IMR-90 (cell line): ENCODE measurements at regions not wholly inside any gene's neighbourhood (a gene's known extent, or its start where the extent isn't known, plus 50 kb on each side); places are given as distances from the start of the nearest gene placed in this dataset.

Experiments used
- ATAC-seq: fragments of 200-7000 bp; cut with Tn5 transposase; 2 replicates; pipeline ENCODE4 v1.9.1; 2020; ENCODE audit warnings: low read depth, mild to moderate bottlenecking, moderate library complexity
- BruUV-seq: library from RNA; stranded (reverse); fragments of 400-500 nt; replicated peaks from 2 replicates; lab custom pipeline; 2021; lab: Mats Ljungman, UMichigan
- CTCF ChIA-PET: fragments of 300-600 bp; formaldehyde crosslinking; extraction: SDS; loops from one replicate; lab custom pipeline; 2021; ENCODE audit warnings: antibody characterized with exemption; lab: Yijun Ruan, JAX
- POLR2A ChIA-PET: fragments of 300-600 bp; sonication (Branson Sonifier 250); formaldehyde crosslinking; loops from one replicate; lab custom pipeline; 2022; ENCODE audit warnings: antibody characterized with exemption; ENCODE audit not compliant: unreplicated experiment; lab: Charles Lee
- DNase-seq: peaks from one replicate; pipeline ENCODE4 v3.0.0; 2013
- H2AFZ ChIP-seq: replicated peaks from 2 replicates; pipeline ENCODE3; 2013; ENCODE audit warnings: low read length, mild to moderate bottlenecking; ENCODE audit not compliant: poor library complexity
- H2AK5ac ChIP-seq: 2 replicates; pipeline ENCODE4 v1.6.1; 2013; ENCODE audit warnings: low read depth, low read length, inconsistent platforms
- H2AK9ac ChIP-seq: replicated peaks from 2 replicates; pipeline ENCODE3; 2013; ENCODE audit warnings: mild to moderate bottlenecking, low read depth, low read length, moderate library complexity; ENCODE audit not compliant: poor library complexity
- H2BK120ac ChIP-seq: 2 replicates; pipeline ENCODE4 v1.6.1; 2013; ENCODE audit warnings: low read depth, low read length, inconsistent platforms
- H2BK15ac ChIP-seq: 3 replicates; pipeline ENCODE4 v1.6.1; 2013; ENCODE audit warnings: low read depth, low read length, inconsistent platforms
- H2BK20ac ChIP-seq: 2 replicates; pipeline ENCODE4 v1.6.1; 2013; ENCODE audit warnings: low read depth, mild to moderate bottlenecking, inconsistent platforms, low read length, moderate library complexity
- H2BK5ac ChIP-seq: 2 replicates; pipeline ENCODE4 v1.6.1; 2013; ENCODE audit warnings: mild to moderate bottlenecking, low read depth, low read length, inconsistent platforms; ENCODE audit not compliant: poor library complexity, severe bottlenecking
- H3K14ac ChIP-seq: replicated peaks from 2 replicates; pipeline ENCODE4 v1.6.1; 2013; ENCODE audit warnings: low read depth, low read length, inconsistent platforms
- H3K18ac ChIP-seq: 2 replicates; pipeline ENCODE4 v1.6.1; 2013; ENCODE audit warnings: low read depth, low read length, control low read depth
- H3K23ac ChIP-seq: 2 replicates; pipeline ENCODE4 v1.6.1; 2013; ENCODE audit warnings: low read depth, low read length, inconsistent platforms
- H3K27ac ChIP-seq: 2 replicates; pipeline ENCODE4 v1.5.1; 2013; ENCODE audit warnings: mild to moderate bottlenecking, control low read depth, low read length; ENCODE audit not compliant: insufficient read depth
- H3K27me3 ChIP-seq: 2 replicates; pipeline ENCODE4 v1.6.1; 2013; ENCODE audit warnings: low read length; ENCODE audit not compliant: control insufficient read depth, insufficient read depth
- H3K36me3 ChIP-seq: 2 replicates; pipeline ENCODE4 v1.6.1; 2013; ENCODE audit warnings: low read length, mixed read lengths; ENCODE audit not compliant: control insufficient read depth, insufficient read depth
- H3K4ac ChIP-seq: 2 replicates; pipeline ENCODE4 v1.6.1; 2013; ENCODE audit warnings: low read depth, low read length, inconsistent platforms
- H3K4me1 ChIP-seq: 2 replicates; pipeline ENCODE4 v1.6.1; 2013; ENCODE audit warnings: low read length, mixed read lengths; ENCODE audit not compliant: control insufficient read depth, insufficient read depth
- H3K4me2 ChIP-seq: 2 replicates; pipeline ENCODE4 v1.6.1; 2013; ENCODE audit warnings: low read depth, mild to moderate bottlenecking, control low read depth, low read length, moderate library complexity
- H3K4me3 ChIP-seq: 2 replicates; pipeline ENCODE4 v1.5.1; 2013; ENCODE audit warnings: low read depth, mild to moderate bottlenecking, control low read depth, low read length, moderate library complexity; ENCODE audit not compliant: insufficient read depth
- H3K56ac ChIP-seq: 2 replicates; pipeline ENCODE4 v1.6.1; 2013; ENCODE audit warnings: low read length, inconsistent platforms; ENCODE audit not compliant: insufficient read depth; ENCODE audit errors: extremely low read depth
- H3K79me1 ChIP-seq, 2 experiments: 2 replicates each; pipeline ENCODE4 v1.6.1; 2013; ENCODE audit warnings: low read length in 2 of 2, inconsistent platforms in 1 of 2, low read depth in 1 of 2
- H3K9ac ChIP-seq: 2 replicates; pipeline ENCODE4 v1.6.1; 2013; ENCODE audit warnings: low read depth, low read length, control low read depth
- H3K9me1 ChIP-seq: 2 replicates; pipeline ENCODE4 v1.6.1; 2013; ENCODE audit warnings: low read length, inconsistent platforms; ENCODE audit not compliant: insufficient read depth
- H3K9me3 ChIP-seq: 2 replicates; pipeline ENCODE4 v1.6.1; 2013; ENCODE audit warnings: low read length; ENCODE audit not compliant: control insufficient read depth, insufficient read depth
- H4K20me1 ChIP-seq: 2 replicates; pipeline ENCODE4 v1.6.1; 2013; ENCODE audit warnings: low read length, inconsistent platforms; ENCODE audit not compliant: insufficient read depth
- H4K5ac ChIP-seq: 2 replicates; pipeline ENCODE4 v1.6.1; 2013; ENCODE audit warnings: mild to moderate bottlenecking, low read depth, low read length, control low read depth
- H4K8ac ChIP-seq, 2 experiments: 2 replicates each; pipeline ENCODE4 v1.6.1; 2013; ENCODE audit warnings: low read depth in 2 of 2, low read length in 2 of 2, control low read depth in 1 of 2, inconsistent platforms in 1 of 2
- H4K91ac ChIP-seq: 2 replicates; pipeline ENCODE4 v1.6.1; 2013; ENCODE audit warnings: low read depth, low read length, inconsistent platforms; ENCODE audit not compliant: insufficient read depth
- BHLHE40 ChIP-seq: fragments of 150-350 bp; IDR thresholded peaks from 2 replicates; pipeline ENCODE4 v1.6.1; 2016; ENCODE audit warnings: mild to moderate bottlenecking, low read depth, low read length
- CEBPB ChIP-seq: IDR thresholded peaks from 2 replicates; pipeline ENCODE4 v1.6.1; 2012; ENCODE audit warnings: low read depth, low read length, improper control_type of control experiment
- CHD1 ChIP-seq: IDR thresholded peaks from 2 replicates; pipeline ENCODE4 v1.6.1; 2012; ENCODE audit warnings: low read depth, low read length, improper control_type of control experiment
- CTCF ChIP-seq: conservative IDR thresholded peaks from 2 replicates; pipeline ENCODE4 v1.5.1; 2012; ENCODE audit warnings: mild to moderate bottlenecking, low read depth, low read length, improper control_type of control experiment
- ELK1 ChIP-seq: fragments of 150-350 bp; IDR thresholded peaks from 2 replicates; pipeline ENCODE4 v1.6.1; 2016; ENCODE audit warnings: low read depth, mild to moderate bottlenecking, low read length, moderate library complexity, borderline replicate concordance
- FOS ChIP-seq: fragments of 150-350 bp; IDR thresholded peaks from 2 replicates; pipeline ENCODE4 v1.6.1; 2016; ENCODE audit warnings: low read depth, low read length
- MAFK ChIP-seq: IDR thresholded peaks from 2 replicates; pipeline ENCODE4 v1.6.1; 2012; ENCODE audit warnings: low read depth, low read length, improper control_type of control experiment
- MAZ ChIP-seq: IDR thresholded peaks from 2 replicates; pipeline ENCODE4 v1.6.1; 2012; ENCODE audit warnings: low read depth, mild to moderate bottlenecking, low read length, improper control_type of control experiment, moderate library complexity, borderline replicate concordance
- MXI1 ChIP-seq: IDR thresholded peaks from 2 replicates; pipeline ENCODE4 v1.6.1; 2012; ENCODE audit warnings: low read depth, mild to moderate bottlenecking, low read length, moderate library complexity, borderline replicate concordance
- NFE2L2 ChIP-seq: fragments of 150-350 bp; IDR thresholded peaks from 2 replicates; pipeline ENCODE4 v1.6.1; 2016; ENCODE audit warnings: low read depth, mild to moderate bottlenecking, low read length
- POLR2A ChIP-seq: IDR thresholded peaks from 2 replicates; pipeline ENCODE4 v1.6.1; 2012; ENCODE audit warnings: mild to moderate bottlenecking, low read depth, low read length
- RAD21 ChIP-seq: IDR thresholded peaks from 2 replicates; pipeline ENCODE4 v1.6.1; 2012; ENCODE audit warnings: low read length, improper control_type of control experiment
- RCOR1 ChIP-seq: IDR thresholded peaks from 2 replicates; pipeline ENCODE4 v1.6.1; 2012; ENCODE audit warnings: mild to moderate bottlenecking, low read length, improper control_type of control experiment; ENCODE audit not compliant: insufficient replicate concordance
- RFX5 ChIP-seq: IDR thresholded peaks from 2 replicates; pipeline ENCODE4 v1.8.0; 2012; ENCODE audit warnings: low read depth, mild to moderate bottlenecking, low read length, moderate library complexity
- SMC3 ChIP-seq: fragments of 150-350 bp; IDR thresholded peaks from 2 replicates; pipeline ENCODE4 v1.6.1; 2016; ENCODE audit warnings: low read depth, mild to moderate bottlenecking, antibody characterized with exemption, low read length, moderate library complexity
- USF2 ChIP-seq: fragments of 150-350 bp; IDR thresholded peaks from 2 replicates; pipeline ENCODE4 v1.6.1; 2017; ENCODE audit warnings: mild to moderate bottlenecking, antibody characterized with exemption, low read length, low read depth
- WGBS, 2 experiments: methylation state at CpG; one replicate each; pipeline versions ENCODE4 v1.1.5 to v1.1.7; 2013; ENCODE audit warnings: missing lambda C conversion rate in 2 of 2; ENCODE audit not compliant: insufficient read length in 1 of 2; ENCODE audit errors: extremely low coverage in 2 of 2; 5-methylcytosine and 5-hydroxymethylcytosine counted together
- dilution Hi-C: fragments of 300-500 bp; cut with HindIII; formaldehyde crosslinking; loops from one replicate; pipeline ENCODE4 v1.14.3; 2018; ENCODE audit warnings: low sequenced_read_pairs; ENCODE audit not compliant: unreplicated experiment
- in situ Hi-C: fragments of 300-500 bp; cut with MboI; formaldehyde crosslinking; loops from 3 replicates; pipeline ENCODE4 v1.14.3; 2019; ENCODE audit warnings: low sequenced_read_pairs, inconsistent platforms, mixed read lengths
- intact Hi-C: fragments of 100-400 bp; cut with micrococcal nuclease; formaldehyde crosslinking; loops from 2 replicates; pipeline ENCODE4 v1.10.0; 2022

- H2BK15ac ChIP-seq: no peak overlapping the region
- ChIA-PET POLR2A (no interaction called here), CTCF (no interaction called here)
- BruUV-seq: no TSS peak
- no peak overlapping the region for H3K4me3 ChIP-seq
- no peaks in the 10 kb centered on the region for H3K36me3 ChIP-seq
- H3K23ac ChIP-seq: no peak overlapping the region
- no peaks in the 10 kb centered on the region for H3K4me1 ChIP-seq
- ATAC-seq (no peak), DNase-seq (no peak)
- no peak overlapping the region for H3K14ac ChIP-seq
- no peak overlapping the region for H2AK9ac ChIP-seq
- H3K56ac ChIP-seq: no peak overlapping the region
- dilution Hi-C loops: no loop called here
- no peak overlapping the region for H4K5ac ChIP-seq
- no peak overlapping the region for H3K9ac ChIP-seq
- H3K4ac ChIP-seq: no peak overlapping the region
- no peaks in the 10 kb centered on the region for H3K79me1 ChIP-seq
- no peak overlapping the region for H3K27ac ChIP-seq
- no peak overlapping the region for H2BK20ac ChIP-seq
- H4K20me1 ChIP-seq: no peaks in the 10 kb centered on the region
- no peak overlapping the region for H4K8ac ChIP-seq
- no peak overlapping the region for H3K4me2 ChIP-seq
- no peak overlapping the region for H2AK5ac ChIP-seq
- no peak overlapping the region for H2BK5ac ChIP-seq
- H2AFZ ChIP-seq: no peak overlapping the region
- no peaks in the 10 kb centered on the region for H3K27me3 ChIP-seq
- H3K9me3 ChIP-seq: peaks cover 3% of the 10 kb centered on the region; the same call in 1 of the 2 replicates
- H4K91ac ChIP-seq: no peak overlapping the region
- no peak overlapping the region for H3K18ac ChIP-seq
- intact Hi-C loops: no loop called here
- H3K9me1 ChIP-seq: no peaks in the 10 kb centered on the region
- in situ Hi-C loops: no loop called here
- H2BK120ac ChIP-seq: no peak overlapping the region
- no peak for TF ChIP-seq ELK1
- no peak for TF ChIP-seq MAZ
- TF ChIP-seq BHLHE40: no peak
- no peak for TF ChIP-seq POLR2A
- no peak for TF ChIP-seq RFX5
- no peak for TF ChIP-seq MAFK
- TF ChIP-seq NFE2L2: no peak
- TF ChIP-seq RCOR1: no peak
- no peak for TF ChIP-seq RAD21
- no peak for TF ChIP-seq CTCF
- TF ChIP-seq FOS: no peak
- TF ChIP-seq MXI1: no peak
- TF ChIP-seq CEBPB: no peak
- no peak for TF ChIP-seq USF2
- no peak for TF ChIP-seq CHD1
- no peak for TF ChIP-seq SMC3
- no CpG with 5 or more reads among the region's 3 CpGs for WGBS, 2 experiments
These were observed 943.1 kb upstream of the LRRTM1 start for GRCh38 chr2:81247648-81248047.
